Stimulated activated CD4-positive, alpha-beta T cell treated with anti-CD3 and anti-CD28 coated beads, Interleukin-2, amount 100 ng/mL, for 24 hours (primary cell): ENCODE measurements at regions not wholly inside any gene's neighbourhood (a gene's known extent, or its start where the extent isn't known, plus 50 kb on each side); places are given as distances from the start of the nearest gene placed in this dataset.

Experiments used
- DNase-seq, 2 donors: peaks; one replicate each; pipeline ENCODE4 v3.0.0-alpha.2; 2020

GRCh38 chr6:163964789-163965188, 550.3 kb downstream of the QKI start:
- no peak for DNase-seq

- no peak for DNase-seq
Measured at GRCh38 chr6:163963205-163964120, 548.9 kb downstream of the QKI start.

- DNase-seq = no peak
Measured at GRCh38 chr6:163962627-163963117, 548.2 kb downstream of the QKI start.

GRCh38 chr6:163960128-163960527, 545.6 kb downstream of the QKI start:
- no peak for DNase-seq

- DNase-seq = no peak
Measured at GRCh38 chr6:163958646-163959045, 544.1 kb downstream of the QKI start.

- peak; percentile 63 to 65 for DNase-seq
Measured at GRCh38 chr6:163956571-163957407, 542.3 kb downstream of the QKI start.

- no peak for DNase-seq
Measured at GRCh38 chr6:163955756-163956155, 541.2 kb downstream of the QKI start.

- DNase-seq = no peak
Measured at GRCh38 chr6:163955096-163955495, 540.6 kb downstream of the QKI start.

GRCh38 chr6:163954088-163954775, 539.7 kb downstream of the QKI start:
- DNase-seq = no peak

GRCh38 chr6:163952005-163952404, 537.5 kb downstream of the QKI start:
- DNase-seq = no peak

- no peak for DNase-seq
Measured at GRCh38 chr6:163951326-163951725, 536.8 kb downstream of the QKI start.

- DNase-seq = no peak
Measured at GRCh38 chr6:163950159-163950558, 535.6 kb downstream of the QKI start.

GRCh38 chr6:163949431-163949830, 534.9 kb downstream of the QKI start:
- DNase-seq = no peak

- no peak for DNase-seq
Measured at GRCh38 chr6:163948250-163948649, 533.7 kb downstream of the QKI start.

GRCh38 chr6:163947276-163947675, 532.8 kb downstream of the QKI start:
- no peak for DNase-seq

GRCh38 chr6:163946437-163946836, 531.9 kb downstream of the QKI start:
- no peak for DNase-seq

- DNase-seq = no peak
Measured at GRCh38 chr6:163945808-163946207, 531.3 kb downstream of the QKI start.

GRCh38 chr6:163944897-163945296, 530.4 kb downstream of the QKI start:
- DNase-seq = no peak

GRCh38 chr6:163943607-163944385, 529.3 kb downstream of the QKI start:
- DNase-seq = no peak

GRCh38 chr6:163942790-163943189, 528.3 kb downstream of the QKI start:
- DNase-seq = no peak

GRCh38 chr6:163941624-163941976, 527.1 kb downstream of the QKI start:
- no peak for DNase-seq
